Peyer's patch (tissue), 4 donors: ENCODE measurements at regions not wholly inside any gene's neighbourhood (a gene's known extent, or its start where the extent isn't known, plus 50 kb on each side); places are given as distances from the start of the nearest gene placed in this dataset.

Experiments used
- CTCF ChIP-seq, 6 experiments: fragments of 450-650 bp in 4 of 6; fragments of 200-600 bp in 2 of 6; sonication (generic) in 1 of 6; IDR thresholded peaks; one replicate each; pipeline ENCODE4 v1.5.1; 2017 to 2019; ENCODE audit warnings: antibody characterized with exemption in 6 of 6, mild to moderate bottlenecking in 3 of 6, moderate library complexity in 1 of 6
- POLR2A ChIP-seq, 2 donors: fragments of 450-650 bp; IDR thresholded peaks; one replicate each; pipeline ENCODE4 v1.5.1; 2017; ENCODE audit warnings: antibody characterized with exemption in 2 of 2, mild to moderate bottlenecking in 2 of 2, moderate library complexity in 2 of 2

- TF ChIP-seq POLR2A (IDR thresholded peaks at IDR 0.05) (no peak), CTCF (IDR thresholded peaks at IDR 0.05) (no peak)
These were observed 1550.5 kb downstream of the SLITRK5 start for GRCh38 chr13:89221557-89222158.
